Suprapubic skin (tissue), 4 donors: ENCODE measurements at regions not wholly inside any gene's neighbourhood (a gene's known extent, or its start where the extent isn't known, plus 50 kb on each side); places are given as distances from the start of the nearest gene placed in this dataset.
"Not testable (repeated sequence)": the region's sequence is repeated elsewhere in the genome, so short reads cannot be mapped to it uniquely, and the experiment has no call there.

Source experiments
- DNase-seq, 2 donors: peaks; one replicate each; pipeline ENCODE4 v3.0.0-alpha.2; 2019; ENCODE audit warnings: low spot score in 2 of 2
- H3K27ac ChIP-seq: fragments of 200-600 bp; sonication (generic); one replicate; pipeline ENCODE4 v1.5.1; 2019
- H3K27me3 ChIP-seq: fragments of 200-600 bp; sonication (generic); one replicate; pipeline ENCODE4 v1.5.1; 2019
- H3K36me3 ChIP-seq: fragments of 200-600 bp; sonication (generic); one replicate; pipeline ENCODE4 v1.5.1; 2019
- H3K4me1 ChIP-seq: fragments of 200-600 bp; sonication (generic); one replicate; pipeline ENCODE4 v1.5.1; 2019
- H3K4me3 ChIP-seq: fragments of 200-600 bp; sonication (generic); one replicate; pipeline ENCODE4 v1.5.1; 2019; ENCODE audit warnings: mild to moderate bottlenecking
- H3K9me3 ChIP-seq: fragments of 200-600 bp; sonication (generic); one replicate; pipeline ENCODE4 v1.5.1; 2019
- EP300 ChIP-seq: sonication (generic); formaldehyde crosslinking; IDR thresholded peaks from one replicate; pipeline ENCODE4 v1.6.1; 2017; ENCODE audit warnings: antibody characterized with exemption
- POLR2A ChIP-seq, 2 donors: fragments of 450-650 bp; IDR thresholded peaks; one replicate each; pipeline ENCODE4 v1.6.1; 2017; ENCODE audit warnings: antibody characterized with exemption in 2 of 2, mild to moderate bottlenecking in 2 of 2, moderate library complexity in 2 of 2
- POLR2AphosphoS5 ChIP-seq, 3 donors: sonication (generic); formaldehyde crosslinking; IDR thresholded peaks; one replicate each; pipeline ENCODE4 v1.6.1; 2017; ENCODE audit warnings: antibody characterized with exemption in 3 of 3
- WGBS: methylation state at CpG from one replicate; pipeline ENCODE4 v1.1.5; 2018; 5-methylcytosine and 5-hydroxymethylcytosine counted together
- TF ChIP-seq, protein P1 (sequence below), 2 donors: fragments of 200-600 bp in 1 of 2; fragments of 450-650 bp in 1 of 2; sonication (generic) in 1 of 2; IDR thresholded peaks; one replicate each; pipeline ENCODE4 v1.5.1; 2016 to 2019; ENCODE audit warnings: antibody characterized with exemption in 2 of 2, mild to moderate bottlenecking in 1 of 2, moderate library complexity in 1 of 2

DNA sequence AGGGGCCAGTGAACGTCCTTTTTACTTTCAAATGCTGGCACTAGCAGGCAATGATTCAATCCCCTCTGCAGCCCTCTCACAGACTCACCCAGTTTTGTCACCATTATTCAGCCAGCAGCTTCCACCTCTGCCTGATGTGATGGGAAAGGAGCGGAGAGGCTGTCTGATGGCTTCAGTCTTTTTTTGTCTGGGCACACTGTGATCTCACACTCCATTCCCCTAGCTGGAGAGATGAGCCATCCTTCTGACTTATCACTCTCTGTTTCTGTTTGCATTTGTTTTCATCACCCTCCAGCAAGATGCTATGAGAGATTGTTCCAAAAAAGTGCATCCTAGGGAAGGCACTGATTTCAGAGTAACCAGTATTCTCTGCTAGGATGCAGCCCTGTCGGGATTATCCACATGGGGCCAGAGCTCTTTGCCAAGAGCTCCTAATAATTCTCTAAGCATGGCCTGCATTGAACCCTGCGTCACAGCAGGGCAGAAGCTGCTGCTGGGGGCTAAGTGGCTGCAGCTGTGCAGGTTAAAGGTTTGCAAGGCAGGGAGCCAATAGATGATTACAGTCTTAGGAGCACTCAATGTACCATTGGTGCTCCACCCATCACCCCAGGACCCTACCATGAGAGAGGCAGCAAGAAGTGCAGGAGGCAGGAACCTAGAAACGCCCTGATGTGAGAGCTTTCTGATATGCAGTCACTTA is 236.1 kb upstream of the C16orf82 start:
- DNase-seq: no peak
- H3K27ac ChIP-seq: no peak overlapping the region
- no peaks in the 10 kb centered on the region for H3K9me3 ChIP-seq
- H3K4me3 ChIP-seq: no peak overlapping the region
- no peaks in the 10 kb centered on the region for H3K36me3 ChIP-seq
- no peak for TF ChIP-seq POLR2A (IDR thresholded peaks at IDR 0.05)
- no peak for TF ChIP-seq POLR2AphosphoS5 (IDR thresholded peaks at IDR 0.05)
- no peak for TF ChIP-seq EP300
- TF ChIP-seq, protein P1, sequence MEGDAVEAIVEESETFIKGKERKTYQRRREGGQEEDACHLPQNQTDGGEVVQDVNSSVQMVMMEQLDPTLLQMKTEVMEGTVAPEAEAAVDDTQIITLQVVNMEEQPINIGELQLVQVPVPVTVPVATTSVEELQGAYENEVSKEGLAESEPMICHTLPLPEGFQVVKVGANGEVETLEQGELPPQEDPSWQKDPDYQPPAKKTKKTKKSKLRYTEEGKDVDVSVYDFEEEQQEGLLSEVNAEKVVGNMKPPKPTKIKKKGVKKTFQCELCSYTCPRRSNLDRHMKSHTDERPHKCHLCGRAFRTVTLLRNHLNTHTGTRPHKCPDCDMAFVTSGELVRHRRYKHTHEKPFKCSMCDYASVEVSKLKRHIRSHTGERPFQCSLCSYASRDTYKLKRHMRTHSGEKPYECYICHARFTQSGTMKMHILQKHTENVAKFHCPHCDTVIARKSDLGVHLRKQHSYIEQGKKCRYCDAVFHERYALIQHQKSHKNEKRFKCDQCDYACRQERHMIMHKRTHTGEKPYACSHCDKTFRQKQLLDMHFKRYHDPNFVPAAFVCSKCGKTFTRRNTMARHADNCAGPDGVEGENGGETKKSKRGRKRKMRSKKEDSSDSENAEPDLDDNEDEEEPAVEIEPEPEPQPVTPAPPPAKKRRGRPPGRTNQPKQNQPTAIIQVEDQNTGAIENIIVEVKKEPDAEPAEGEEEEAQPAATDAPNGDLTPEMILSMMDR (IDR thresholded peaks at IDR 0.05): no peak
- 47% methylated on average over 5 of the region's 5 CpGs for WGBS
- H3K4me1 ChIP-seq: no peaks in the 10 kb centered on the region
- no peaks in the 10 kb centered on the region for H3K27me3 ChIP-seq

DNA sequence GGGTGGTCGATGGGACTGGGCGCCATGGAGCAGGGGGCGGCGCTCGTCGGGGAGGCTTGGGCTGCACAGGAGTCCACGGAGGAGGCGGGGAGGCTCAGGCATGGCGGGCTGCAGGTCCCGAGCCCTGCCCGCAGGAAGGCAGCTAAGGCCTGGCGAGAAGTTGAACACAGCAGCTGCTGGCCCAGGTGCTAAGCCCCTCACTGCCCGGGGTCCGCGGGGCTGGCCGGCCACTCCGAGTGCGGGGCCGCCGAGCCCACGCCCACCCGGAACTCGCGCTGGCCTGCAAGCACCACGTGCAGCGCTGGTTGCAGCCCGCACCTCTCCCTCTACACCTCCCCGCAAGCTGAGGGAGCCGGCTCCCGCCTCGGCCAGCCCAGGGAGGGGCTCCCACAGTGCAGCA is 230.6 kb upstream of the C16orf82 start:
- DNase-seq: not testable (repeated sequence)

DNA sequence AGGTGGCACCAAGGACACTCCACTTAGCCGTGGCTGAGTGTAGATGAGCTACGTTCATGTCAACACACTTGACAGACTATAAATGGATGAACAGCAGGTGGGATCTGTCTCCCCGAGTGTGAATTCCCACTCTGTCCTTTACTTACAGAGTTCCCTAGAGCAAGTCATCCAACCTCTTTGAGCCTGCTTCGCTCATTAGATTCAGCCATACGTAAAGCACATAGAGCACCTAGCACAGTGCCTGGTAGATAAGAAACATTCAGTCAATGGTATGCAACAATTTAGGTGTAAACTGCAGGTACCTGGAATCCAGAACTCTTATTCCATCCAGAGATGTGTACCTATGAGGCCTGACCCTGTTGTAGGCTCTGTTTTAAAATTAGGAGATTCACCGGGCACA is 227.8 kb upstream of the C16orf82 start:
- Histone ChIP-seq H3K4me3 (no peak overlapping the region), H3K4me1 (no peaks in the 10 kb centered on the region), H3K9me3 (no peaks in the 10 kb centered on the region), H3K27me3 (no peaks in the 10 kb centered on the region), H3K36me3 (no peaks in the 10 kb centered on the region), H3K27ac (no peak overlapping the region)
- TF ChIP-seq EP300 (no peak), POLR2AphosphoS5 (IDR thresholded peaks at IDR 0.05) (no peak)
- 89% methylated on average over 6 of the region's 6 CpGs for WGBS
- DNase-seq: no peak

More for the DNA sequence above, 230.6 kb upstream of the C16orf82 start:
- H3K4me3 ChIP-seq, H3K9me3 ChIP-seq, H3K27me3 ChIP-seq, H3K27ac ChIP-seq, H3K36me3 ChIP-seq, H3K4me1 ChIP-seq: not testable (repeated sequence)
- WGBS: no CpG with 5 or more reads among the region's 31 CpGs

DNA sequence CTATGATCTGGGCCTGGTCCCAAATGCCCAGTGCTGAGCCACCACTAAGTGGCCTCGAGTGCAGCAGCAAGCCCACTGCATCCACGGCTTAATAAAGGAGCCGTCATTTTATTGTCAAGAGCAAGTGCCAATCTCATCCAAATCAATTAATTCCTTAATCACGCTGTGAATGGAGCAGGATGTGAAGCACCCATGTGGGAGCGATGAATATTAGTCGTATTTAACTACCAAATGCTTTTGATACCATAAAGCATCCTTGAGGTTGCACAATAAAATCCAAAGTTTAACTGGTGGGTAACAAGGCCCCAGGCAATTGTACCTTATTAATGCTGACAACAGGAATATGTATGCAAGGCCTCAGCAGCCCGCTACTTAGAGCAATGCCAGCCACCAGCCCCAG is 226.0 kb upstream of the C16orf82 start:
- Histone ChIP-seq H3K27me3 (no peaks in the 10 kb centered on the region), H3K4me3 (no peak overlapping the region), H3K9me3 (no peaks in the 10 kb centered on the region), H3K4me1 (no peaks in the 10 kb centered on the region), H3K36me3 (no peaks in the 10 kb centered on the region), H3K27ac (no peak overlapping the region)
- TF ChIP-seq, protein P1 (IDR thresholded peaks at IDR 0.05): no peak
- no peak for TF ChIP-seq EP300
- TF ChIP-seq POLR2A (IDR thresholded peaks at IDR 0.05): no peak
- TF ChIP-seq POLR2AphosphoS5 (IDR thresholded peaks at IDR 0.05): no peak
- no peak for DNase-seq
- 84% methylated on average over 7 of the region's 7 CpGs for WGBS

DNA sequence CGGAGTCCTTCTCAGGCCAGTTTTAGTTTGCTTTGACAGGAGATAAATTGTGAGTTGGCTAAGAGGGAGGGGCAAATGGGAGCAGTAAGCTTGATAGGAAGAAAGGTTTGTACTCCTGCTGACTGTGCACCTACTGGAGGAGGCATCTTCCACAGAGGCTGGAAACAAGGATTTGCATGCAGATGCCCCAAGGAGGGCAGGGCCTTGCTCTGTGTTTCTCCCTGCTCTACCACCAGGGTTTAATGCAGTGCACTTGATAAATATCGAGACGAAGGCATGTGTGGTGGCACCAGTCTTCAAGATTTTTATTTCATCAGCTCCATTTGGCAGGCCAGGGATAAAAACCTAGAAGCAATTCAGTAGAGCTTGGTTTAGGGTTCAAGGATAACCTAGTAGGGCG is 210.5 kb upstream of the C16orf82 start:
- Histone ChIP-seq H3K27me3 (no peaks in the 10 kb centered on the region), H3K4me3 (no peak overlapping the region), H3K9me3 (peaks cover 10% of the 10 kb centered on the region), H3K27ac (no peak overlapping the region), H3K36me3 (no peaks in the 10 kb centered on the region), H3K4me1 (no peaks in the 10 kb centered on the region)
- 82% methylated on average over 4 of the region's 4 CpGs for WGBS
- DNase-seq: no peak
- no peak for TF ChIP-seq POLR2AphosphoS5 (IDR thresholded peaks at IDR 0.05)
- TF ChIP-seq, protein P1 (IDR thresholded peaks at IDR 0.05): no peak
- TF ChIP-seq POLR2A (IDR thresholded peaks at IDR 0.05): no peak
- no peak for TF ChIP-seq EP300

DNA sequence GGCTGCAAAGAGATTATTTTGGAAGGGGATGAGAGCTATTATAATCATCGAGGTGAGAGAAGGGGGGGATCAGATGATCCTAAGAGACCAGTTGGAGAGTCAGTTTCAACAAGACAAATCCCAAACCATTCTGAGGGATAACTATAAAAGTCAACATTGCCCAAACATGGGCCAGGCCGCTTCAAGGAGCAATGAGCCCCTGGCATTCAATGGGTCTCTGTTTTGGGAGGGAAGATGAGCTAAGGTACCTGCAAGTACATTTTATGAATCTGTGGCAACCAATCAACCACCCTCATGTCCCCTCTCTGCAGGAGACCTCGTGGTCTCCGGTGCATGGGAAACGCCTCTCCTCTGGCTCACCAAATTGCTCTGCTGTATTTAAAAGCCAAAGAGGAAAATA is 209.9 kb upstream of the C16orf82 start:
- WGBS: 77% methylated on average over 5 of the region's 5 CpGs
- no peak for DNase-seq
- Histone ChIP-seq H3K36me3 (no peaks in the 10 kb centered on the region), H3K27ac (no peak overlapping the region), H3K4me3 (no peak overlapping the region), H3K9me3 (peaks cover 10% of the 10 kb centered on the region), H3K27me3 (no peaks in the 10 kb centered on the region), H3K4me1 (no peaks in the 10 kb centered on the region)
- TF ChIP-seq, protein P1 (IDR thresholded peaks at IDR 0.05): no peak
- TF ChIP-seq POLR2A (IDR thresholded peaks at IDR 0.05): no peak
- TF ChIP-seq POLR2AphosphoS5 (IDR thresholded peaks at IDR 0.05): no peak
- no peak for TF ChIP-seq EP300
